SK-N-SH treated with all-trans-retinoic acid at 6 μM for 48 hours (cell line): ENCODE measurements at regions not wholly inside any gene's neighbourhood (a gene's known extent, or its start where the extent isn't known, plus 50 kb on each side); places are given as distances from the start of the nearest gene placed in this dataset.

Source experiments
- ATAC-seq: fragments of 200-7000 bp; cut with Tn5 transposase; 3 replicates; pipeline ENCODE4 v1.9.1; 2020; ENCODE audit warnings: mild to moderate bottlenecking, moderate library complexity
- ARNTL ChIP-seq: fragments of 450-650 bp; formaldehyde crosslinking; IDR thresholded peaks from 2 replicates; pipeline ENCODE4 v1.5.0; 2020; ENCODE audit warnings: low read depth, mild to moderate bottlenecking, moderate library complexity, borderline replicate concordance
- BACH2 ChIP-seq: fragments of 250-450 bp; sonication (Bioruptor Pico); IDR thresholded peaks from 2 replicates; pipeline ENCODE4 v1.9.0; 2021; ENCODE audit warnings: mild to moderate bottlenecking, borderline replicate concordance
- CSDC2 ChIP-seq: fragments of 250-450 bp; sonication (Bioruptor Pico); IDR thresholded peaks from 2 replicates; pipeline ENCODE4 v1.5.0; 2020; ENCODE audit warnings: mild to moderate bottlenecking, moderate library complexity
- ESRRG ChIP-seq: fragments of 250-450 bp; sonication (Bioruptor Pico); IDR thresholded peaks from 2 replicates; pipeline ENCODE4 v1.6.1; 2021; ENCODE audit warnings: mild to moderate bottlenecking
- GLIS3 ChIP-seq: fragments of 250-450 bp; sonication (Bioruptor Pico); IDR thresholded peaks from 2 replicates; pipeline ENCODE4 v1.5.0; 2020; ENCODE audit warnings: mild to moderate bottlenecking, moderate library complexity
- ISL1 ChIP-seq: fragments of 250-450 bp; sonication (Bioruptor Pico); IDR thresholded peaks from 2 replicates; pipeline ENCODE4 v2.1.2; 2022; ENCODE audit warnings: mild to moderate bottlenecking, moderate library complexity
- OSR1 ChIP-seq: fragments of 250-450 bp; sonication (Bioruptor Pico); IDR thresholded peaks from 2 replicates; pipeline ENCODE4 v1.8.0; 2022; ENCODE audit warnings: moderate library complexity, mild to moderate bottlenecking, inconsistent platforms
- PPARA ChIP-seq: fragments of 250-450 bp; sonication (Bioruptor Pico); IDR thresholded peaks from 2 replicates; pipeline ENCODE4 v1.5.0; 2020; ENCODE audit warnings: mild to moderate bottlenecking, borderline replicate concordance
- RARB ChIP-seq: fragments of 250-450 bp; sonication (Bioruptor Pico); IDR thresholded peaks from 2 replicates; pipeline ENCODE4 v1.8.0; 2021; ENCODE audit warnings: mild to moderate bottlenecking, moderate library complexity
- SNAI2 ChIP-seq: fragments of 250-450 bp; sonication (Bioruptor Pico); IDR thresholded peaks from 2 replicates; pipeline ENCODE4 v1.5.0; 2020; ENCODE audit warnings: mild to moderate bottlenecking, moderate library complexity
- TCF4 ChIP-seq: fragments of 250-450 bp; sonication (Bioruptor Pico); IDR thresholded peaks from 2 replicates; pipeline ENCODE4 v1.8.0; 2021; ENCODE audit warnings: mild to moderate bottlenecking, moderate library complexity, borderline replicate concordance
- TOX ChIP-seq: fragments of 250-450 bp; sonication (Bioruptor Pico); IDR thresholded peaks from 2 replicates; pipeline ENCODE4 v1.8.0; 2021; ENCODE audit warnings: mild to moderate bottlenecking, moderate library complexity, borderline replicate concordance
- ZC3H10 ChIP-seq: fragments of 250-450 bp; sonication (Bioruptor Pico); IDR thresholded peaks from 2 replicates; pipeline ENCODE4 v1.5.1; 2021; ENCODE audit warnings: mild to moderate bottlenecking, moderate library complexity
- ZFP3 ChIP-seq: fragments of 250-450 bp; sonication (Bioruptor Pico); IDR thresholded peaks from 2 replicates; pipeline ENCODE4 v1.5.0; 2020; ENCODE audit warnings: mild to moderate bottlenecking, moderate library complexity
- ZFP30 ChIP-seq: fragments of 450-650 bp; formaldehyde crosslinking; IDR thresholded peaks from 2 replicates; pipeline ENCODE4 v1.5.0; 2022; ENCODE audit warnings: mild to moderate bottlenecking, moderate library complexity
- ZNF565 ChIP-seq: fragments of 450-650 bp; formaldehyde crosslinking; conservative IDR thresholded peaks from 2 replicates; pipeline ENCODE4 v1.5.0; 2020; ENCODE audit warnings: low read depth, mild to moderate bottlenecking, moderate library complexity
- TF ChIP-seq, protein P1 (sequence below): fragments of 250-450 bp; sonication (Bioruptor Pico); IDR thresholded peaks from 2 replicates; pipeline ENCODE4 v1.8.0; 2020; ENCODE audit warnings: mild to moderate bottlenecking, moderate library complexity, borderline replicate concordance
- TF ChIP-seq, protein P2 (sequence below): fragments of 250-450 bp; sonication (Bioruptor Pico); IDR thresholded peaks from 2 replicates; pipeline ENCODE4 v1.8.0; 2021; ENCODE audit warnings: low read depth, mild to moderate bottlenecking, moderate library complexity, borderline replicate concordance
- TF ChIP-seq, protein P3 (sequence below): fragments of 250-450 bp; sonication (Bioruptor Pico); IDR thresholded peaks from 2 replicates; pipeline ENCODE4 v1.5.1; 2020; ENCODE audit warnings: low read depth, mild to moderate bottlenecking, moderate library complexity
- TF ChIP-seq, protein P4 (sequence below): fragments of 250-450 bp; sonication (Bioruptor Pico); IDR thresholded peaks from 2 replicates; pipeline ENCODE4 v1.5.1; 2021; ENCODE audit warnings: mild to moderate bottlenecking, moderate library complexity

DNA sequence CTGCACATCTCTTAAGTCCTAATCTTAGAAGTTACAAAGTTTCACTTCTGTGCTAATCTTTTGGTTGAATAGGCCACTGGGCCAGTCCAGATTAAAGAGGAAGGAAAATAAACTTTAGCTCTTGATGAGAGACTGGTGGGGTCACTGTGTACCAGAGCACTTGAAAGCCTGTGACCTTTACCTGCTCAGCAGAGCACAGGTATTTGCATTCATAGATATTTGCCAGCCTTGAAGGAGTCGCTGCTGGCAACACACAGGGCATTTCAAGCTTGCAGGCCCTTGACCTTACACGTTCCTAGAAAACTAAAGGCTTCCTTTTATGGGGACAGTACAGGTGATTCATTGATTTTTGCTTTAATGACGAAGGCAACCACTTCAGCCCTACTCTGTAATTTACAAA is 108.4 kb upstream of the SLC22A23 start:
- TF ChIP-seq ESRRG = no peak
- no peak for TF ChIP-seq CSDC2
- no peak for TF ChIP-seq ZC3H10 (CRISPR knock-in tag)
- no peak for TF ChIP-seq GLIS3
- TF ChIP-seq PPARA = no peak
- TF ChIP-seq, protein P1, sequence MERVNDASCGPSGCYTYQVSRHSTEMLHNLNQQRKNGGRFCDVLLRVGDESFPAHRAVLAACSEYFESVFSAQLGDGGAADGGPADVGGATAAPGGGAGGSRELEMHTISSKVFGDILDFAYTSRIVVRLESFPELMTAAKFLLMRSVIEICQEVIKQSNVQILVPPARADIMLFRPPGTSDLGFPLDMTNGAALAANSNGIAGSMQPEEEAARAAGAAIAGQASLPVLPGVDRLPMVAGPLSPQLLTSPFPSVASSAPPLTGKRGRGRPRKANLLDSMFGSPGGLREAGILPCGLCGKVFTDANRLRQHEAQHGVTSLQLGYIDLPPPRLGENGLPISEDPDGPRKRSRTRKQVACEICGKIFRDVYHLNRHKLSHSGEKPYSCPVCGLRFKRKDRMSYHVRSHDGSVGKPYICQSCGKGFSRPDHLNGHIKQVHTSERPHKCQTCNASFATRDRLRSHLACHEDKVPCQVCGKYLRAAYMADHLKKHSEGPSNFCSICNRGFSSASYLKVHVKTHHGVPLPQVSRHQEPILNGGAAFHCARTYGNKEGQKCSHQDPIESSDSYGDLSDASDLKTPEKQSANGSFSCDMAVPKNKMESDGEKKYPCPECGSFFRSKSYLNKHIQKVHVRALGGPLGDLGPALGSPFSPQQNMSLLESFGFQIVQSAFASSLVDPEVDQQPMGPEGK (CRISPR knock-in tag) = no peak
- no peak for TF ChIP-seq ISL1 (CRISPR knock-in tag)
- TF ChIP-seq TCF4 (CRISPR knock-in tag) = no peak
- no peak for TF ChIP-seq SNAI2 (CRISPR knock-in tag)
- no peak for TF ChIP-seq OSR1
- TF ChIP-seq BACH2 (CRISPR knock-in tag) = no peak
- no peak for TF ChIP-seq ZNF565 (CRISPR knock-in tag)
- TF ChIP-seq TOX (CRISPR knock-in tag) = no peak
- TF ChIP-seq ZFP3 = no peak
- TF ChIP-seq, protein P2, sequence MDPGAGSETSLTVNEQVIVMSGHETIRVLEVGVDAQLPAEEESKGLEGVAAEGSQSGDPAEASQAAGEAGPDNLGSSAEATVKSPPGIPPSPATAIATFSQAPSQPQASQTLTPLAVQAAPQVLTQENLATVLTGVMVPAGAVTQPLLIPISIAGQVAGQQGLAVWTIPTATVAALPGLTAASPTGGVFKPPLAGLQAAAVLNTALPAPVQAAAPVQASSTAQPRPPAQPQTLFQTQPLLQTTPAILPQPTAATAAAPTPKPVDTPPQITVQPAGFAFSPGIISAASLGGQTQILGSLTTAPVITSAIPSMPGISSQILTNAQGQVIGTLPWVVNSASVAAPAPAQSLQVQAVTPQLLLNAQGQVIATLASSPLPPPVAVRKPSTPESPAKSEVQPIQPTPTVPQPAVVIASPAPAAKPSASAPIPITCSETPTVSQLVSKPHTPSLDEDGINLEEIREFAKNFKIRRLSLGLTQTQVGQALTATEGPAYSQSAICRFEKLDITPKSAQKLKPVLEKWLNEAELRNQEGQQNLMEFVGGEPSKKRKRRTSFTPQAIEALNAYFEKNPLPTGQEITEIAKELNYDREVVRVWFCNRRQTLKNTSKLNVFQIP (CRISPR knock-in tag) = no peak
- TF ChIP-seq, protein P3, sequence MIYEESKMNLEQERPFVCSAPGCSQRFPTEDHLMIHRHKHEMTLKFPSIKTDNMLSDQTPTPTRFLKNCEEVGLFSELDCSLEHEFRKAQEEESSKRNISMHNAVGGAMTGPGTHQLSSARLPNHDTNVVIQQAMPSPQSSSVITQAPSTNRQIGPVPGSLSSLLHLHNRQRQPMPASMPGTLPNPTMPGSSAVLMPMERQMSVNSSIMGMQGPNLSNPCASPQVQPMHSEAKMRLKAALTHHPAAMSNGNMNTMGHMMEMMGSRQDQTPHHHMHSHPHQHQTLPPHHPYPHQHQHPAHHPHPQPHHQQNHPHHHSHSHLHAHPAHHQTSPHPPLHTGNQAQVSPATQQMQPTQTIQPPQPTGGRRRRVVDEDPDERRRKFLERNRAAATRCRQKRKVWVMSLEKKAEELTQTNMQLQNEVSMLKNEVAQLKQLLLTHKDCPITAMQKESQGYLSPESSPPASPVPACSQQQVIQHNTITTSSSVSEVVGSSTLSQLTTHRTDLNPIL (CRISPR knock-in tag) = no peak
- no peak for ATAC-seq

DNA sequence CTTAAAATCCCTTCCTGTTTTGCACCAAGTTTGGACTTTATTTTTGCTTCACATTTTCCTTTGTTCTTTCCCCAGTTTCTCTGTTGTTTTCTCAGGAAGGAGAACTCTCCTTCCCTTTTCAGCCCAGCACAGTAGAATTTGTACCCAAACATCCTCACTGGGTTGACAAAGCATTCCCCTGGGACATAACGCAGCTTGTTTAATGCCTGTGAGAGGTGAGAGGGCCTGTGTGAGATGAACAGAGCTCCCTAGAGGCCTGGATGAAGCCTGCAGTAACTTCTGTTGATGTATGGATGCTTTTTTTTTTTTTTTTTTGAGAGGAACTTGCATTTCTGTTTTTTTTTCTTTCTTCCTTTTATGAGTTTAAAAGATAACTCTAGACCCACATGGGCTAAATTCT is 104.9 kb upstream of the SLC22A23 start:
- no peak for ATAC-seq
- TF ChIP-seq RARB (CRISPR knock-in tag) (no peak), ARNTL (CRISPR knock-in tag) (no peak), GLIS3 (no peak), CSDC2 (no peak), ISL1 (CRISPR knock-in tag) (no peak), SNAI2 (CRISPR knock-in tag) (no peak)
- TF ChIP-seq, protein P2 (CRISPR knock-in tag) = no peak
- TF ChIP-seq, protein P4, sequence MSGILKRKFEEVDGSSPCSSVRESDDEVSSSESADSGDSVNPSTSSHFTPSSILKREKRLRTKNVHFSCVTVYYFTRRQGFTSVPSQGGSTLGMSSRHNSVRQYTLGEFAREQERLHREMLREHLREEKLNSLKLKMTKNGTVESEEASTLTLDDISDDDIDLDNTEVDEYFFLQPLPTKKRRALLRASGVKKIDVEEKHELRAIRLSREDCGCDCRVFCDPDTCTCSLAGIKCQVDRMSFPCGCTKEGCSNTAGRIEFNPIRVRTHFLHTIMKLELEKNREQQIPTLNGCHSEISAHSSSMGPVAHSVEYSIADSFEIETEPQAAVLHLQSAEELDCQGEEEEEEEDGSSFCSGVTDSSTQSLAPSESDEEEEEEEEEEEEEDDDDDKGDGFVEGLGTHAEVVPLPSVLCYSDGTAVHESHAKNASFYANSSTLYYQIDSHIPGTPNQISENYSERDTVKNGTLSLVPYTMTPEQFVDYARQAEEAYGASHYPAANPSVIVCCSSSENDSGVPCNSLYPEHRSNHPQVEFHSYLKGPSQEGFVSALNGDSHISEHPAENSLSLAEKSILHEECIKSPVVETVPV = no peak

DNA sequence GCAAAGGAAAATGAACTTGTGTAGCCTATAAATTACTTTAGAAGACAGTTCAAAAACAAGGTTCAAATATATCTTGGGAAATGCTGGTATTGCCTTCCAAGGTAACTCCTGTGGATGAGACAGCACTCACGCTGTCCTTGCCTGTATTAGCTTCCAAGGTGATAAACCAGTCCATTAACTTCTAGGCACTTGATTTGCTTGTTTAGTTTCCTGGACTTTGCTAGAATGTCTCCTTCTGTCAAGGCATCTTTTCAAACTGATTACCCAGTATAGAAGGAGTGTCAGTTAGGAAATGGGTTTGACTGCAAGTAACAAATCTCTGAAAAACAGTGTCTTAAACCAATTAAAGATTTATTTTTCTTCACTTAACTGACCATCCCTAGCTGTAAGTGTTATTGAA is 103.4 kb upstream of the SLC22A23 start:
- TF ChIP-seq, protein P3 (CRISPR knock-in tag) = no peak
- TF ChIP-seq ZC3H10 (CRISPR knock-in tag) = no peak
- TF ChIP-seq ZFP3 = no peak
- no peak for TF ChIP-seq ZNF565 (CRISPR knock-in tag)
- TF ChIP-seq ZFP30 = no peak
- TF ChIP-seq, protein P1 (CRISPR knock-in tag) = no peak
- TF ChIP-seq, protein P2 (CRISPR knock-in tag) = no peak
- no peak for TF ChIP-seq ARNTL (CRISPR knock-in tag)
- no peak for TF ChIP-seq TOX (CRISPR knock-in tag)
- no peak for TF ChIP-seq TCF4 (CRISPR knock-in tag)
- no peak for ATAC-seq
